ENCODE measurements at regions not wholly inside any gene's neighbourhood (a gene's known extent, or its start where the extent isn't known, plus 50 kb on each side); places are given as distances from the start of the nearest gene placed in this dataset.

DNA sequence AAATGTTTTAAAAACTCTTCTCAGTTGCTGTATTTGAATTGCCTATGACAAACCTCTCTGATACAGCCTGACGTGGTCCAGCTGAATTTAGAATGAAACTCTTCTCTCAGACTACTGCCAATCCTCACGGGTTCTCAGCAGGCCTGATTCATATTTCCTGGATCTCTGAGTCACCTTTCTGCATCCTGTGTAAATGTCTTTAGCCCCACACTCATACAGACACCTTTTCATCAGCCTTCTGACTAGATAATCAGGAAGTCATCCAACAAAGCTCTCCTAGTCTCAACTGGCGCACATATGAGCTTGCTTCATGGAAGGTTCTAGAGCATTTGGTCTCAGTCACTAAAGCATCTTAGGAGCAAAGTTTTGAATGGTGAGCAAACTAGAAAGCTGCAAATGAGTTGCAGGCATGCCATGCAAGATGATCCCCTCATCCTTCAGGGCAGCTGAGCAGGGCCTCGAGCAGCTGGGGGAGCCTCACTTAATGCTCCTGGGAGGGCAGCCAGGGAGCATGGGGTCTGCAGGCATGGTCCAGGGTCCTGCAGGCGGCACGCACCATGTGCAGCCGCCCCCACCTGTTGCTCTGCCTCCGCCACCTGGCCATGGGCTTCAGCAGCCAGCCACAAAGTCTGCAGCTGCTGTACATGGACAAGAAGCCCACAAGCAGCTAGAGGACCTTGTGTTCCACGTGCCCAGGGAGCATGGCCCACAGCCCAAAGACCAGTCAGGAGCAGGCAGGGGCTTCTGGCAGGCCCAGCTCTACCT lies 182.8 kb downstream of the ARHGAP12 start (continued):
- TF ChIP-seq ELK1 (IDR thresholded peaks at IDR 0.05; ENCODE audit: borderline replicate concordance, low read depth, low read length) = no peak

DNA sequence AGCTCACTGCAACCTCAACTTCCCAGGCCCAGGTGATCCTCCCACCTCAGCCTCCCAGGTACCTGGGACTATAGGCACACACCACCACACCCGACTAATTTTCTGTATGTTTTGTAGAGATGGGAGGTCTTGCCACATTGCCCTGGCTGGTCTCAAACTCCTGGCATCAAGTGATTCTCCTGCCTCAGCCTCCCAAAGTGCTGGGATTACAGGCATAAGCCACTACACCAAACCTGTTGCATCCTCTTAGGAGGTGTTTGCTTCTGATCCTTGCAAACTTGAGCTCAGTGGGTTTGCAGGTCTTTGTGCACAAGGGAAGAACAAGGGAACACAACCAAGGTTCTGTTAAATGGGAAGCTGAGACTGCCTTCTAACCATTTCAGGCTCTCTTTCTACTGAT lies 184.6 kb downstream of the ARHGAP12 start:
- Histone ChIP-seq H2BK15ac (ENCODE audit: low read depth, low read length) (0 out of 3 replicates have a peak overlapping the region, but pooled peaks have one; percentile 14), H4K91ac (ENCODE audit: insufficient read depth, low read depth, low read length) (peak overlapping the region; percentile 81; the same call in 1 of the 2 replicates), H3K79me1 (ENCODE audit: low read depth in 1 of 2, low read length in 2 of 2) (no peaks in the 10 kb centered on the region), H3K9me3 (ENCODE audit: control insufficient read depth, insufficient read depth, low read length) (no peaks in the 10 kb centered on the region), H3K56ac (ENCODE audit: extremely low read depth, insufficient read depth, low read length) (no peak overlapping the region), H3K9ac (ENCODE audit: low read depth, low read length) (no peak overlapping the region), H3K4me3 (ENCODE audit: insufficient read depth, low read depth, low read length) (no peak overlapping the region), H3K14ac (replicated peaks; ENCODE audit: low read depth, low read length) (no peak overlapping the region; the same call in 1 of the 2 replicates), H3K18ac (ENCODE audit: low read depth, low read length) (no peak overlapping the region), H3K4me1 (ENCODE audit: control insufficient read depth, insufficient read depth, low read length) (peaks cover 11% of the 10 kb centered on the region), H2AFZ (replicated peaks; ENCODE audit: low read length, poor library complexity) (no peak overlapping the region), H2BK120ac (ENCODE audit: low read depth, low read length) (peak overlapping the region; percentile 81; the same call in 1 of the 2 replicates), H3K36me3 (ENCODE audit: control insufficient read depth, insufficient read depth, low read length) (no peaks in the 10 kb centered on the region), H4K5ac (ENCODE audit: low read depth, low read length) (no peak overlapping the region), H2BK20ac (ENCODE audit: low read depth, low read length) (peak overlapping the region; percentile 78; the same call in 1 of the 2 replicates), H4K20me1 (ENCODE audit: insufficient read depth, low read length) (no peaks in the 10 kb centered on the region), H2AK9ac (replicated peaks; ENCODE audit: low read depth, low read length, poor library complexity) (no peak overlapping the region), H3K4me2 (ENCODE audit: low read depth, low read length) (no peak overlapping the region), H2BK5ac (ENCODE audit: low read depth, low read length, poor library complexity, severe bottlenecking) (no peak overlapping the region), H3K4ac (ENCODE audit: low read depth, low read length) (peak overlapping the region; percentile 19; the same call in 1 of the 2 replicates), H3K27ac (ENCODE audit: insufficient read depth, low read length) (no peak overlapping the region), H2AK5ac (ENCODE audit: low read depth, low read length) (peak overlapping the region; percentile 83), H4K8ac (ENCODE audit: low read depth in 2 of 2, low read length in 2 of 2) (no peak overlapping the region), H3K9me1 (ENCODE audit: insufficient read depth, low read length) (peaks cover 12% of the 10 kb centered on the region), H3K27me3 (ENCODE audit: control insufficient read depth, insufficient read depth, low read length) (no peaks in the 10 kb centered on the region), H3K23ac (ENCODE audit: low read depth, low read length) (no peak overlapping the region)
- TF ChIP-seq FOS (IDR thresholded peaks at IDR 0.05; ENCODE audit: low read depth, low read length) (no peak), USF2 (IDR thresholded peaks at IDR 0.05; ENCODE audit: low read depth, low read length) (no peak), SMC3 (IDR thresholded peaks at IDR 0.05; ENCODE audit: low read depth, low read length) (no peak), ELK1 (IDR thresholded peaks at IDR 0.05; ENCODE audit: borderline replicate concordance, low read depth, low read length) (no peak), MAZ (IDR thresholded peaks at IDR 0.05; ENCODE audit: borderline replicate concordance, low read depth, low read length) (no peak), CEBPB (IDR thresholded peaks at IDR 0.05; ENCODE audit: low read depth, low read length) (no peak), MAFK (IDR thresholded peaks at IDR 0.05; ENCODE audit: low read depth, low read length) (no peak), RAD21 (IDR thresholded peaks at IDR 0.05; ENCODE audit: low read length) (no peak), RCOR1 (IDR thresholded peaks at IDR 0.05; ENCODE audit: insufficient replicate concordance, low read length) (no peak)
- intact Hi-C loops (cut with micrococcal nuclease) = no loop called here
- dilution Hi-C loops (cut with HindIII; ENCODE audit: low sequenced_read_pairs, unreplicated experiment) = no loop called here
- DNase-seq (no peak), ATAC-seq (ENCODE audit: low read depth) (no peak)
- no TSS peak for BruUV-seq (replicated peaks)
- no CpG with 5 or more reads among the region's 1 CpG for WGBS, 2 experiments (ENCODE audit: extremely low coverage in 2 of 2, insufficient read length in 1 of 2)
- CTCF ChIA-PET = no interaction called here
- in situ Hi-C loops (cut with MboI; ENCODE audit: low sequenced_read_pairs) = no loop called here
- POLR2A ChIA-PET (ENCODE audit: unreplicated experiment) = no interaction called here
